Stimulated activated CD8-positive, alpha-beta memory T cell treated with anti-CD3 and anti-CD28 coated beads, Interleukin-12 subunit alpha, Interleukin-12 subunit beta, amount 100 ng/mL, for 24 hours (primary cell): ENCODE measurements at regions not wholly inside any gene's neighbourhood (a gene's known extent, or its start where the extent isn't known, plus 50 kb on each side); places are given as distances from the start of the nearest gene placed in this dataset.
"Not testable (repeated sequence)": the region's sequence is repeated elsewhere in the genome, so short reads cannot be mapped to it uniquely, and the experiment has no call there.

Experiments
- DNase-seq: peaks from one replicate; pipeline ENCODE4 v3.0.0-alpha.2; 2020; ENCODE audit errors: extremely low read depth

DNA sequence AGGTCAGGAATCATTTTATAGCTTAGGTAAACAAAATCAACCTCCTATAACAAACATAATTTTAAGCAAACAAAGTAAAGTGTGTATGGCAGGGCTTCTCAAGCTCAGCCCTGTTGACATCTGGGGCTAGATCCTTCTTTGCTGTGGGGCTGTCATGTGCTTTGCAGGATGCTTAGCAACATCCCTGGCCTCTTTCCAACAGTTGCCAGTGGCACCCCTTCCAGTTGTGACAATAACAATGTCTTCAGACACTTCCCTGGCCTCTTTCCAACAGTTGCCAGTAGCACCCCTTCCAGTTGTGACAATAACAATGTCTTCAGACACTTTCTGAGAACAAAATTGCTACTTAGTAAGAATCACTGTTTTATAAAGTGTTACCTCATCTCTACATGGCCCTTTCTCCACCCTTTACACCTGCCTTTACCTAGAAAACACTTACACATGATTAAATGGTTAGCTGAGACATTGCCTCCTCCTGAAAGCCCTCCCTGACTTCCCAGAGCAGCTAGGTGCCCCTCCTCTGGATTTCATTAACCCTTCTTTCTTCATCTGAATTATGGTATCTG lies 194.0 kb upstream of the LMCD1 start:
- no peak for DNase-seq

- DNase-seq, result no peak
These were observed 190.3 kb upstream of the LMCD1 start for GRCh38 chr3:8311321-8311720.

DNA sequence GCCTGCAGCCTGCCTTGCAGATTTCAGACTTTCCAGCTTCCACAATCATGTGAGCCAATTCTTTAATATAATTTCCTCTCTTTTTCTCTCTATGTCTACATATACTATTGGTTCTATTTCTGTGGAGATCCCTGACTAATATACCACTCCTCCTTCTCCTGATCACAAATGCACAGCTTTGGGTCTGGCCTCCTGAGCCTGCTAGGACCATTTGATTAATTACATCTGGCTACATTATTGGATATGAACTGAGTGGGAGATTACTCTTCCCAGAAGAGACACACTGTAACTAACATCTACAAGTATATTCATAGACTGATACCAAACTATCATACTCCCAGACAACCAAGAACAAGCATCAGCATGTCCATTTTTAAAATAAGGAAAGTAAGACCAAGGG lies 188.9 kb upstream of the LMCD1 start:
- no peak for DNase-seq

DNA sequence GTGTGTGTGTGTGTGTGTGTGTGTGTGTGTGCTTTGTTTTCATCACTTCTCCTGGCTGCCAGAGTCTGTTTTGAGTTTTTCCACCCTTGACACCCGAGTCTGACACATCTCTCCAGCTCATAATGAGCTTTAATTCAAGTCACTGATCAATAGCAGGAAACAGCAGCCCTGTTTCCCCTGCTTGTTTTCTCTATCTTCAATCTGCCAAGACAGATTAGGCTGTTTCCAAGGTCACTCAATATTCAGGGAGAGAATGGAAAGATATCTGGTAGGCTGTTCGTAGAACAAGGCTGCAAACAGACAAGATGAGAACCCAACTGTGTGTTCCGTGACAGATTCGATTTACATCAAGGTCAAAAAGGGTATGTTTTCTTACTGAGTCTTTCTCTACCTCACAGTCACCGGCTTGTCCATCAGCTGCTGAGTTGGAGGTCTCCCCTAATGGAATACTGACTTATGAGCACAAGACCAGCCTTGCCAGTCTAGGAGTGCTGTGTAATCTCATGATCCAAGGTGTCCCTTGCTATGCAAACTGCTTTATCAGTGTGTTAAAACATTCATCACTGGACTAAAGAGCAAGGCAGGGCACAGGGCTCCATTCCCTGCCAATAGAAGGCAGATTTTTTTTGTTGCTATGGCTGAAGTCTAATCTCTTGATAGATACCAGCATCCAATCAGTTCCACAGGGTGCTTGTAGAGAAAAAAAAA lies 187.9 kb upstream of the LMCD1 start:
- no peak for DNase-seq

DNA sequence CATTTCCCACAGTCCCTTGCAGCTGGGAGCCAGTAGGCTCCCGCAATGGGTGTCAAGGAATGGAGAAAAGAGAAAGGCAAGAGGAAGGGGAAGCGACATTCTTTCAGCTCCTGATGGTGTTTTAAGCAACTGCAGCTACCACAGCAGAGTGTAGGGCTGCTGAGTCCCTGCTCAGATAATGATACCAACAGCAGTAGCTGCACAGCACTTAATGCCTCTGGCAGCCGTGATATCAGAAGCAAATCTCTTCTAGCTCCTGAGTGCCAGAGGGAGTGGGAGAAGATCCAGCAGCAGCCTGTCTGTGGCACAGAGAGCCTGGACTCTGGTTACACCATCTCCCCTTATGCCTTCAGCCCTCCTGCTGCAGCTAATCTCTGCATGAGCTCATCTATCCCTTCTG lies 186.1 kb upstream of the LMCD1 start:
- DNase-seq, result not testable (repeated sequence)

DNA sequence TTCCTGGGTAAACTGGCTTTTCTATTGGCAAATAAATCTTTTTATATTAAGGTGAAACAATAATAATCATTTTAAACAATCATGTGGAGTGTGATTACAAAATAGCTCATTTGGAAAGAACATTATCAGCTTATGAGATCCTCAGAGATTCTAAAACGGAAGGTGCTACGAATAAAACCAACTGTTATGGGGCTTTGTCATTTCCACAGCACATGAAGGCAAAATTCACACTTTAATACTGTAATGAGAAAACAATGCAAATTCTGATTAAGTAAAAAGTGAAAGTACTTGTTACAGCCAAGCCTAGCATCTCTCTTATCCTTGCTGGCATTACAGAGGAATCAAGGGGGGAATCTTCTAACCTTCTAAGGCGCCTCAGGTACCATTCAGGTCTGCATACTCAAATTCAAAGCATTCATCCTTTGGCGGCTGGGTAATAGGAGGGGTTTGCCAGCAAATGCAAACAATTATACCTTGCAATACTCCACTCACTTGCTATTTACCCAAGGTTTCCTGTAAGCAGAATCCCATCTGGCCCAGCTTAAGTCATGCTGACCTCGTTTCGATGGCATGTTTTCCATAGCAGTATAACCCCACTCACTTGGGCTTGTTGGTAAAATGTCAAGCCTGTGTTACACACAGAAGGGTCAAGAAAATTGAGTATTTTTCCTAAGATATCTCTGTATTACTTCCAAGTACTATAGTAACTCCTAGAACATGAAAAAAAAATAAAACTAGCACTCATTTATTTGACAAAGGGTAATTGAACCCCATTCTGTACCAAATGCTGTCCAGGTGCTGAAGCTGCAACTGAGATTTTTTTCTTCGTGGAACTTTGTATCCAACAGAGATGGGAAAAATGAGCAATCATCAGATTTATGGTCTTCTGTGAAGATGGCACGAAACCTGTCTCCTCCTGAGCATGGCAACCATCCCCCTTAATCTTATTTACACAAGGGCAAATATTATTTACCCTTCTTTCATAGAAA lies 183.7 kb upstream of the LMCD1 start:
- no peak for DNase-seq

DNA sequence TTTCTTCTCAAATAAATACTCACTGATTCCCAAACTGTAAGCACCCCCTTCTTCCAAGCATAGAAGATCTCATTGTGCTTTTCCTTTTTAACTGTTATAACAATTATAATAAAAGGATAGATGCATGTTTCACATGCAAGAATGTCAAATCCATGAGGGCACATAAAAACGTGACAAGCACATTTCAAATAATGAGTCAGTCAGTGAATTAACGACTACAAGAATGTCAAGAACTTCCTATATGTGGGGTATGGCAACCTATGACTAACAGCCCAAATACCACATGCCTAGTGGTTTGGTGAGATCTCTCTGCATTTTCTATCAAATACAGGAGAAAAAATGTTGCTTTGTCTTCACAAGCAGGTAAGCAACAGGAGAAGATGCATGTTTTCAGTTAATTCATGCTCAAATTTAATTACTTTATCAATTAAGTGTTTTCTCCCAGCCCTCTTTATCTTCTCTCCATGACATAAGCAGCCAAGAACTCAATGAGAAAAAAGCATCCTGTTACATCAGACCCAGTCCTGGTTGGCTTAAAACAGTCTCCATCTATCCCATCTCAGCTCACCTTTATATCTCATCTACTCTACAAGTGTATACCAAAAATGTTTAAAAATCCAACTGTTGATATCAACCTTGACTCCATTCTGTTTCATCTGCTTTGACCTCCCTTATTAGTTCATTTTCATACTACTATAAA lies 181.5 kb upstream of the LMCD1 start:
- no peak for DNase-seq

- DNase-seq, result no peak
These were observed 180.7 kb upstream of the LMCD1 start for GRCh38 chr3:8320711-8321458.

- DNase-seq, result no peak
These were observed 176.9 kb upstream of the LMCD1 start for GRCh38 chr3:8324747-8325146.

- no peak for DNase-seq
These were observed 176.3 kb upstream of the LMCD1 start for GRCh38 chr3:8325306-8325705.

- DNase-seq, result not testable (repeated sequence)
These were observed 175.8 kb upstream of the LMCD1 start for GRCh38 chr3:8325833-8326232.

- DNase-seq, result no peak
These were observed 173.9 kb upstream of the LMCD1 start for GRCh38 chr3:8327739-8328138.

DNA sequence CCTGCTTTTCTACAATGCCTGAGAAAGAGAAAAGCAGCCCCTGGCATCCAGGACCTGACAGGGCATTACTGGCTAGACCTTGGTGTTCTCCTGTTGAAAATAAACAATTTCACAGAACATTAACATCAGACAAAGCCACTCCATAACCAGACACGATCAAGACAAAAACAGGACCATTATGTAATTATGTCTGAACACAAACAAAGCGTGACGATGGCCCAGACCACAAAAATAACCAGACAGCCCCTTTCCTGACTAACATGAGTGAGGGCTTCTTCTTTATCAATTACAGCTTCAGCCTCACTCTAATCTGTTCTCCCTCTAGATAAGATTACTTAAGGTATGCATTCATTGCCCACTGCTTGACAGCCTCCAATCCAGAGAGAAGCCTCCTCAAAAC lies 172.7 kb upstream of the LMCD1 start:
- no peak for DNase-seq

DNA sequence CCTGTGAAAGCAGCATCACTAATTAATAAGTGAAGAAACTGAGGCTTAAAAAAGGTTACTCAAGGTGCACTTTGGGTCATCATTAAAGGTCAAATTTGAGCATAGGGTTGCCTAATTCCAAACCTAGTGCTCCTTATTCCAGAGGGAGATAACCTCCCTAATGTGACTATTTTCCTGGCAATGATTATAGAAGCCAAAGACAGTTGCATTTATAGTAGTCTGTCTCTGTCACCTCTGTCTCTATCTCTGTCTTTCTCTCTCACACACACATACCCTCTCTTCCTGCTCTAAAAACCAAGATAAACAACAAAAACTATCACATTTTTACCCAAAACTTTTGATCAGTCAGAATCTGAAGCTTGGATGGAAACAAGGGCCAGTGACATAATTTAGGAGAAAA lies 172.0 kb upstream of the LMCD1 start:
- no peak for DNase-seq

DNA sequence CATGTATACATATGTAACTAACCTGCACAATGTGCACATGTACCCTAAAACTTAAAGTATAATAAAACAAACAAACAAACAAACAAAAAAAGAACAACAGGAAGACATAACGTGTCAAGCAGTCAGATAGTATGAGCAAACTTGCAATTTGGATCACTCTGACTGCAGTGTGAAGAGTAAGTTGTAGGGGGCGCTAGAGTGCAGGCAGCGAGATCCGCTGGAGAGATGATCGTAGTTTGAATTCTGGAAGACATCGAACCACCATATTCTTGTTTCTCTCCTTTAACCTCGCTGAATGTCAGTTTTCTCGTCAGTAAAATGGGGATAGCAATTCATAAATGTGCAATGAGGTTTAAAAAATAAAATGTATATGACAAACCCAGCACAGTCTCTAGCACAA lies 165.2 kb upstream of the LMCD1 start:
- DNase-seq, result no peak

- DNase-seq, result no peak
These were observed 163.2 kb upstream of the LMCD1 start for GRCh38 chr3:8338424-8338823.

- no peak for DNase-seq
These were observed 159.8 kb upstream of the LMCD1 start for GRCh38 chr3:8341821-8342247.

- DNase-seq, result no peak
These were observed 158.6 kb upstream of the LMCD1 start for GRCh38 chr3:8343058-8343457.

DNA sequence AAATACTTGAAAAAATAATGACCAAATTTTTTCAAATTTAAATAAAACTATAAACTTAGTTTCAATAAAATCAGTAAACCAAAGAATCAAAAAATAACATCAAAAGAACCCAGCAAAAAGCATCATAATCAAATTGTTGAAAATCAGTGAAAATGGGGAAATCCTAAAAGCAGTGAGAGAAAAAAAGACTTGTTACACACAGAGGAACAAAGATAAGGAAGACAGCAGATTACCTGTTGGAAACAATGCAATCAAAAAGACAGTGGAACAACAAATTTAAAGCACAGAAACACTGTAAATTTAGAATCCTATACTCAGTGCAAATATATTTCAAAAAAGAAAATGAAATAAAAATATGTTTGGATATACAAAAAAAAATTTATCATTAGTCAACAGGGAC lies 156.2 kb upstream of the LMCD1 start:
- no peak for DNase-seq

DNA sequence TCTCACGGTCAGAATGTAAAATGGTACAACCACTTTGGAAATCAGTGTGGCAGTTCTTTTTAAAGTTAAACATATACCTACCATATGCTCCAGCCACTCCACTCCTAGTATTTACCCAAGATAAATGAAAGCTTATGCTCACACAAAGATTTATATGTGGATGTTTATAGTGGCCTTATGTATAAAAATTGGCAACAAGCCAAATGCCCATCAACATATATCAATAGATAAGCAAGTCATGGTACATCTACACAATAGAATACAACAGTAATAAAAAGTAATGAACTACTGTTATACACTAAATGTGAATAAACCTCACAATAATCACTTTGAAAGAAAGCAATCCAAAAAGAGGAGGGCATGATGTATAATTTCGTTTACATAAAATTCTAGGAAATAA lies 153.5 kb upstream of the LMCD1 start:
- no peak for DNase-seq

DNA sequence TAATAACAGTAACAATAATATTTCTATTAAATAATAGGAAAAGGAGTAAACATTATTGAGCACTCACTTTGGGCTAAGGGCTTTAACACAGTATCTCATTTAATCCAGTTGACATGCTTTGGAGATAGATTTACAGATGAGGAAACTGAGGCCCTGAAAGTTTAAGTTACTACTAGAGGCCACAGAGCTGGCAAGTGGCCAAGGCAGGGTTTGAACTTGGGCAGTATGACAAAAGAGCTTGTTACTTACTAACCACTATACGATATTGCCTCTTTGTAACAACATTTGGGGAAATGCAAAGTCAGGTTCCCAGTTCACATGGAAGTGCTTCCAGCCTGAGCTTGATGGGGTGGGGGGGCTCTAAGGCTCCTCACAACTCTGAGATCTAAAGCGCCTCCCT lies 149.1 kb upstream of the LMCD1 start:
- DNase-seq, result no peak
